ENCODE measurements at regions not wholly inside any gene's neighbourhood (a gene's known extent, or its start where the extent isn't known, plus 50 kb on each side); places are given as distances from the start of the nearest gene placed in this dataset.

DNA sequence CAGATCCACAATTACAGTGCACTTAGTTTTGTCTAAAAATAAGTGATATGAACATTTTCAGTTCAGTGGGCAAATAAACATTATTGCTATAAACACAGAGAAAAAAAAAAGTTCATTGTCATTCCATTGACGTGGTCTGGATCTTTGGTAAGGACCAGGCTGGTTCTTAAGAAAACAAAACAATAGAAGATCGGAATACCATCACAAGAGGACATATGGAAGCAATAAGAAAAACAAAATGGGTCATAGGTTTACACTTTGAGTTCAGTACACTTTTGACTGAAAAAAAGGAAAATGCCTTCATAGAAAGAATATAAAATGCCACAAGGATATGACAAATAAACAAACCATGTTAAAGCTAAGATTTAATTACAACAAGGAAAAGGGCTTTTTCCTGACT lies 289.5 kb upstream of the TYRP1 start:
- H3K4me1 ChIP-seq (ENCODE audit: low read length): no peaks in the 10 kb centered on the region
- H3K27ac ChIP-seq (ENCODE audit: low read length): no peak overlapping the region
- H3K9ac ChIP-seq (ENCODE audit: low read length): no peak overlapping the region
- no peaks in the 10 kb centered on the region for H3K27me3 ChIP-seq (replicated peaks; ENCODE audit: insufficient read depth, low read length)
- H3K79me2 ChIP-seq (ENCODE audit: low read length): no peaks in the 10 kb centered on the region
- no peaks in the 10 kb centered on the region for H4K20me1 ChIP-seq (ENCODE audit: insufficient read depth, low read length)
- H3K9me2 ChIP-seq (replicated peaks; ENCODE audit: insufficient read depth, low read length): no peaks in the 10 kb centered on the region
- no peak overlapping the region for H3K4me3 ChIP-seq (ENCODE audit: low read length)
- no peak overlapping the region for H2AFZ ChIP-seq (ENCODE audit: low read length)
- H3K4me2 ChIP-seq (ENCODE audit: low read depth, low read length): no peak overlapping the region
- DNase-seq: no peak
- H3K36me3 ChIP-seq (replicated peaks; ENCODE audit: insufficient read depth, low read length): no peaks in the 10 kb centered on the region
- H3K9me3 ChIP-seq (replicated peaks; ENCODE audit: insufficient read depth, low read length): no peaks in the 10 kb centered on the region
- H3F3A ChIP-seq (ENCODE audit: insufficient read depth, low read length): no peaks in the 10 kb centered on the region
- no peak for TF ChIP-seq EZH2phosphoT487 (IDR thresholded peaks at IDR 0.05; ENCODE audit: low read length)
- TF ChIP-seq EZH2 (optimal IDR thresholded peaks at IDR 0.05; ENCODE audit: low read depth, low read length): no peak
- TF ChIP-seq, protein P1, sequence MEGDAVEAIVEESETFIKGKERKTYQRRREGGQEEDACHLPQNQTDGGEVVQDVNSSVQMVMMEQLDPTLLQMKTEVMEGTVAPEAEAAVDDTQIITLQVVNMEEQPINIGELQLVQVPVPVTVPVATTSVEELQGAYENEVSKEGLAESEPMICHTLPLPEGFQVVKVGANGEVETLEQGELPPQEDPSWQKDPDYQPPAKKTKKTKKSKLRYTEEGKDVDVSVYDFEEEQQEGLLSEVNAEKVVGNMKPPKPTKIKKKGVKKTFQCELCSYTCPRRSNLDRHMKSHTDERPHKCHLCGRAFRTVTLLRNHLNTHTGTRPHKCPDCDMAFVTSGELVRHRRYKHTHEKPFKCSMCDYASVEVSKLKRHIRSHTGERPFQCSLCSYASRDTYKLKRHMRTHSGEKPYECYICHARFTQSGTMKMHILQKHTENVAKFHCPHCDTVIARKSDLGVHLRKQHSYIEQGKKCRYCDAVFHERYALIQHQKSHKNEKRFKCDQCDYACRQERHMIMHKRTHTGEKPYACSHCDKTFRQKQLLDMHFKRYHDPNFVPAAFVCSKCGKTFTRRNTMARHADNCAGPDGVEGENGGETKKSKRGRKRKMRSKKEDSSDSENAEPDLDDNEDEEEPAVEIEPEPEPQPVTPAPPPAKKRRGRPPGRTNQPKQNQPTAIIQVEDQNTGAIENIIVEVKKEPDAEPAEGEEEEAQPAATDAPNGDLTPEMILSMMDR (IDR thresholded peaks at IDR 0.05; ENCODE audit: low read length): no peak

DNA sequence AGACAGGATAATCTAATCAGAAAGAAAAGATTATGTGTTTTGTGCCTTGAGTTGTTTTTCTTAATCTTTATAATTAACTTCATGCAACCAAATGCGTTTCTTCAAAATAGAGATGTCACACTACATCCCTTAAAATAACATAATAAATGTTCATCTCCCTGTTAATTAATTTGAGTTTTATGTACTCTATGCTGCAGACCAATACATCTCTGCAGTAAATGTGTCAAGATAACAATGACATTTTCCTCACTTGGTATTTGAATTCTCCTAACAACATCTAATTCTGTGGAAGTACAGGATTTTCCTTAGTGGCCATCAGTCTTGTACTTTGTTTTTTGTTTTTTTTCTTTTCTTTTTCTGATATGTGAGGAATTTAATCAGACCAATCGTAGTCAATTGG lies 279.2 kb upstream of the TYRP1 start:
- Histone ChIP-seq H3K36me3 (replicated peaks; ENCODE audit: insufficient read depth, low read length) (no peaks in the 10 kb centered on the region), H3F3A (ENCODE audit: insufficient read depth, low read length) (no peaks in the 10 kb centered on the region)

DNA sequence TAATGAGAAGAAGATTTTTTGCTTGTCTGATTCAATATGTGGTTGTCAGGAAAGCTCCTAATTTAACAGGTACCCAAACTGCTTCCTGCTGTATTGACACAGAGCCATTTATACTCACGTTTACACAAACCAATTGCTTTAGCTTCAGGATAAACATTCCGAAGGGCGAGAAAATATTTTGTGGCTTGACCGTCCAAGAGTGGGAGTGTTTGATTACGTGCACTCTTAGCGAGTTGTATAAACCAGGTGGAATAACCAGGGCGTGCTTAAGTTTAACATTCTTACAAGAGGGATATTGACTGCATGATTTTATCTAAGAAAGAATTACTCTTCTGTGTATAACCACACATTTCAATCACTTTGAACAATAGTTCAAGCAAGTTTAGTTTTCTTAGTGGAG lies 278.7 kb upstream of the TYRP1 start:
- no peak overlapping the region for H3K9ac ChIP-seq (ENCODE audit: low read length)
- no peak overlapping the region for H3K4me2 ChIP-seq (ENCODE audit: low read depth, low read length)
- no peak overlapping the region for H3K27ac ChIP-seq (ENCODE audit: low read length)
- H3K9me3 ChIP-seq (replicated peaks; ENCODE audit: insufficient read depth, low read length): no peaks in the 10 kb centered on the region
- H3K4me3 ChIP-seq (ENCODE audit: low read length): no peak overlapping the region
- H4K20me1 ChIP-seq (ENCODE audit: insufficient read depth, low read length): no peaks in the 10 kb centered on the region
- DNase-seq: no peak
- no peaks in the 10 kb centered on the region for H3F3A ChIP-seq (ENCODE audit: insufficient read depth, low read length)
- no peaks in the 10 kb centered on the region for H3K79me2 ChIP-seq (ENCODE audit: low read length)
- H3K4me1 ChIP-seq (ENCODE audit: low read length): no peaks in the 10 kb centered on the region
- TF ChIP-seq EZH2 (optimal IDR thresholded peaks at IDR 0.05; ENCODE audit: low read depth, low read length): no peak
- TF ChIP-seq, protein P1 (IDR thresholded peaks at IDR 0.05; ENCODE audit: low read length): no peak
- no peak for TF ChIP-seq EZH2phosphoT487 (IDR thresholded peaks at IDR 0.05; ENCODE audit: low read length)
- H3K27me3 ChIP-seq (replicated peaks; ENCODE audit: insufficient read depth, low read length): no peaks in the 10 kb centered on the region
- no peaks in the 10 kb centered on the region for H3K36me3 ChIP-seq (replicated peaks; ENCODE audit: insufficient read depth, low read length)
- H2AFZ ChIP-seq (ENCODE audit: low read length): no peak overlapping the region
- no peaks in the 10 kb centered on the region for H3K9me2 ChIP-seq (replicated peaks; ENCODE audit: insufficient read depth, low read length)

More for the DNA sequence above, 279.2 kb upstream of the TYRP1 start:
- Histone ChIP-seq H3K4me3 (ENCODE audit: low read length) (no peak overlapping the region), H3K9me3 (replicated peaks; ENCODE audit: insufficient read depth, low read length) (no peaks in the 10 kb centered on the region), H4K20me1 (ENCODE audit: insufficient read depth, low read length) (no peaks in the 10 kb centered on the region), H3K4me2 (ENCODE audit: low read depth, low read length) (no peak overlapping the region), H2AFZ (ENCODE audit: low read length) (no peak overlapping the region), H3K9ac (ENCODE audit: low read length) (no peak overlapping the region), H3K4me1 (ENCODE audit: low read length) (no peaks in the 10 kb centered on the region), H3K79me2 (ENCODE audit: low read length) (no peaks in the 10 kb centered on the region), H3K27ac (ENCODE audit: low read length) (no peak overlapping the region), H3K9me2 (replicated peaks; ENCODE audit: insufficient read depth, low read length) (no peaks in the 10 kb centered on the region), H3K27me3 (replicated peaks; ENCODE audit: insufficient read depth, low read length) (no peaks in the 10 kb centered on the region)
- DNase-seq: no peak
- TF ChIP-seq EZH2 (optimal IDR thresholded peaks at IDR 0.05; ENCODE audit: low read depth, low read length) (no peak), EZH2phosphoT487 (IDR thresholded peaks at IDR 0.05; ENCODE audit: low read length) (no peak)
- TF ChIP-seq, protein P1 (IDR thresholded peaks at IDR 0.05; ENCODE audit: low read length): no peak

Data from MM.1S (cell line).